ENCODE measurements at regions not wholly inside any gene's neighbourhood (a gene's known extent, or its start where the extent isn't known, plus 50 kb on each side); places are given as distances from the start of the nearest gene placed in this dataset.
"Not testable (repeated sequence)": the region's sequence is repeated elsewhere in the genome, so short reads cannot be mapped to it uniquely, and the experiment has no call there.

- no peak for DNase-seq (ENCODE audit: low spot score)
Observed at GRCh38 chr9:31188496-31188895, 1195.9 kb upstream of the ACO1 start.

DNA sequence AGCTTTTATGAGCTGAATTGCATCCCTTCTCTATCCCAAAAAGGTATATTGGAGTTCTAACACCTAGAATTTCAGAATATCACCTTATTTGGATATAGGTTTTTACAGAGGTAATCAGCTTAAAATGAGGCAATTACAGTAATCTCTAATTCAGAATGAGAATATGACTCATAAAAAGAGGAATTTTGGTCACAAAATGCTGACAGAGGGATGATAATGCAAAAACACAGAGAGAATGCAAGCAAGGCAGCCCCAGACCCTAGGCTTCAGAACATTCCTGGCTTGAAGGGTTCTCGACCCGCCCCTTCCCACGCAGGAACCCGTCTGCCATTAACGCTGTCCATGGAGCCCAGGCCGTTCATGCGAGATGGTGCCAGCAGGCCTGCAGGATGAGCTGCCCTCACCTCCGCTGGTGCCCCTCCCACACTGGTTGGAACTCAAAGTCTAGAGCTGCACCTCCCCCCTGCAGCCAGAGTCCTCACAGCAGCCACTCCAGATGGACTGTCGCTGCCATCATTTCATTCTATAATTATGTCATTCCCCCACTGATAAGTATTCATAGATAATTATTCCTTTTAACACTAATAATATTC lies 1173.4 kb upstream of the ACO1 start:
- no peak for DNase-seq (ENCODE audit: low spot score)

- not testable (repeated sequence) for DNase-seq (ENCODE audit: low spot score)
Observed at GRCh38 chr9:31229976-31230375, 1154.5 kb upstream of the ACO1 start.

- DNase-seq (ENCODE audit: low spot score), result no peak
Observed at GRCh38 chr9:31232485-31232884, 1152.0 kb upstream of the ACO1 start.

- DNase-seq (ENCODE audit: low spot score), result no peak
Observed at GRCh38 chr9:31236344-31236743, 1148.1 kb upstream of the ACO1 start.

DNA sequence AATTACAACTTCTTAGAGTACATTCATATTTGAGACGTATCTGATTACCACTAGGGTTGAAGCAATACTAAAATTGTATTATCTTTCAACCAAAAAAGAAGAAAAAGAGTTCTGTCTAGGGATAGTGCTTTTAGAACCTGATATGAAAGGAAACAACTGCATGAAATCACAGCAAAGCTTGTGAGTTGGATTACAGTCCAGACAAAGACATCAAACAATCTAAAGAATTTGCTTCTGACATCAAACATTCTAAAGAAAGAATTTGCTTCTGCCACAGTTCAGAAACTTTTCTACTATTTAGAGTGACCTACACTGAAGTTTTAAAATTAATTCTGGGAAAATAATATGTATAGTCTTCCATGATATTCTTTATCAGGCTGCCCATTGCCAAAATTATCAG lies 1141.1 kb upstream of the ACO1 start:
- DNase-seq (ENCODE audit: low spot score), result no peak

DNA sequence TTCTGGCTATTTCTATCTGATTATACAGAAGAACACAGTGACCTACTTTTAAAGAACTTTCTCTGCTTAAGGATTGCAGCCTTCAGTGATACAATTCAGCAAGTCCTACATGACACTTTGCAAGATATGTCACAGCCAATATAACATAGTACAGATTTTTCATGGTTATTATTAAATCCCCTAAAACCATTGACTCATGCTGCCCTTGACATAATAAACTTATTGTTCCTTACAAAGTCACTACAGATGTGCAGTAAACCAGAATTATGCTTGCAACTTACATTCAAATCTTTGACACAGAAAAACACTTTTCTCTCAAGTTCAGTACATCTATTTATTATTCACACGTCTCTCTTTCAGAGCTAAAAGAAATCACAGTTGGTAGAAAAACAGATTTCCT lies 1136.3 kb upstream of the ACO1 start:
- no peak for DNase-seq (ENCODE audit: low spot score)

DNA sequence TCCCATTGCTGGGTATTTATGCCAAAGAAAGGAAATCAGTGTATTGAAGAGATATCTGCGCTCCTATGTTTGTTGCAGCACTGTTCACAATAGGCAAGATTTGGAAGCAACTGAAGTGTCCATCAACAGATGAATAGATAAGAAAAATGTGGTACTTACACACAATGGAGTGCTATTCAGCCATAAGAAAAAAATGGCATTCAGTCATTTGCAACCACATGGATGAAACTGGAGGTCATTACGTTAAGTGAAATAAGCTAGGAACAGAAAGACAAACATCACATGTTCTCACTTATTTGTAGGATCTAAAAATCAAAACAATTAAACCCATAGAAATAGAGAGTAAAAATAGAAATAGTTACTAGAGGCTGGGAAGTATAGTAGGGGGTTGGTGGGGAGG lies 1133.1 kb upstream of the ACO1 start:
- DNase-seq (ENCODE audit: low spot score), result no peak

GRCh38 chr9:31253800-31254762 lies 1130.4 kb upstream of the ACO1 start:
- no peak for DNase-seq (ENCODE audit: low spot score)

DNA sequence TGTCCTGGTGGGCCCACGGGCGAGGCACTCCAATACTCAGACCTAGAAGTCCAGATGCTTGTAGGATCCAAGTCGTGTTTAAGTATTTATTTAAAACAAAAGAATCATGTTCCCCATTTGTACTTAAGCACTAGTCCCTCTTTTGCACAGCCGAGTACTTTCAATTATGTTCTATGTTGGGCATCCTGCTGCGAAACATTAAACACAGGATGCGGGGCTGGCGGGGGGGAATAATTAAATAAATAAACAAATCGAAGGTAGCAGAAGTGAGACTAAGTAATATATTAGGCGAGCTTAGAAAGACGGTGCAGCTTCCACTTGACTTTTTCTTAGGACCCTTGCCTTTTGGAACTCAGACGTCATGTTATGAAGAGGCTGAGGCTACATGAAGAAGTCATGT lies 1129.2 kb upstream of the ACO1 start:
- no peak for DNase-seq (ENCODE audit: low spot score)

DNA sequence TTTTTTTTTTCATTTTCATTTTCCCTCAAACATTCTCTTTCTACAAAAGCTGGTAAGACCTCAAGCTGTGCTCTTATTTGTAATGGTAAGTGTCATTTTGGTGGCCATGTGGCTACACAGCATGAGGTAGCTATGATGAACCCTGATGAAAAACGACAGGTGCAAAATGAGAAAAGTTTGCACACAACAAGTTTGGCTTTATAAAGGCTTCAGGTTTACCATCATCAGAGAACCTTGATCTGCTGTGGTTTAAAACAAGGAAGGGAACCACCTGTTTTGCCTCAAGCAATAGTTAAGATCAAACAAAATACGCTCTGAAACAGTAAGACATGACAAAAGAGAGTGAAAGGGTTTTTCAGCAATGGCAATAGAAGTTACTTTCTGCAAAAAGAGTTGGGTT lies 1124.6 kb upstream of the ACO1 start:
- DNase-seq (ENCODE audit: low spot score), result no peak

DNA sequence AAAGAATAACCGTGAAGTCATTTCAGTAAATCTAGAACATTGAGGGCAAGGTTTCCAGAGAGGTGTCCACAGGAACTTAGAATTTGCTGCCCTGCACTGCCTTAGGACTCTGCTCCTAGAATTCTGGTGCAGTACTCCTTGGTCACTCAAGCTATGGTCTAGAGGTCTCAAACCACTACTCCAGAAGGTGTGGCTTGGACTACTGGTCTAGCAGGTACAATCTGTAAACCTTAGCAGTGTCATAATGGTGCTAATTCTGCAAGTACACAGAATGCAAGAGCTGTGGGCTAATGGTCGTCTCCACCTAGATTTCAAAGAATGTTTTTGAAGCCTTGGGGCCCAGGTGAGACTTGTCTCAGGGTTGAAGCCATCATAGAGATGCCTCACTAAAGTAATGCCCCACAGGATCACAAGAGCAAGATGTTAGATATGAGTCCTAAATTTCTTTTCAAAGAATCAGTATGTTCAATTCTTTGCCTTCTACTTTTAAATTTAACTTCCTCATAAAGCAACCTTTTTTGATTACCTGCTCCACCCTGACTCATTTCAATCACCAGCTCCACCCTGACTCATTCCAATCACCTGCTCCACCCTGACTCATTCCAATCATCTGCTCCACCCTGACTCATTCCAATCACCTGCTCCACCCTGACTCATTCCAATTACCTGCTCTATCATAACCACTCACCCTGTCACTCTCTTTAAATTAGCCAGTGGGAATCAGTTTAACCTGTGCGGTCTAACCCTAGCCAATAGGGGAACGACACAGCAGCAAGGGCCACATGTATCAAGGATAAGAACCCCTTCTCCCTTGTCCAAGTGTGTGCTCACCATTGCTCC lies 1111.8 kb upstream of the ACO1 start:
- DNase-seq (ENCODE audit: low spot score), result no peak

- DNase-seq (ENCODE audit: low spot score), result no peak
Observed at GRCh38 chr9:31275419-31275818, 1109.0 kb upstream of the ACO1 start.

- DNase-seq (ENCODE audit: low spot score), result no peak
Observed at GRCh38 chr9:31290731-31291130, 1093.7 kb upstream of the ACO1 start.

- DNase-seq (ENCODE audit: low spot score), result no peak
Observed at GRCh38 chr9:31302620-31303418, 1081.6 kb upstream of the ACO1 start.

- DNase-seq (ENCODE audit: low spot score), result no peak
Observed at GRCh38 chr9:31304576-31304975, 1079.9 kb upstream of the ACO1 start.

DNA sequence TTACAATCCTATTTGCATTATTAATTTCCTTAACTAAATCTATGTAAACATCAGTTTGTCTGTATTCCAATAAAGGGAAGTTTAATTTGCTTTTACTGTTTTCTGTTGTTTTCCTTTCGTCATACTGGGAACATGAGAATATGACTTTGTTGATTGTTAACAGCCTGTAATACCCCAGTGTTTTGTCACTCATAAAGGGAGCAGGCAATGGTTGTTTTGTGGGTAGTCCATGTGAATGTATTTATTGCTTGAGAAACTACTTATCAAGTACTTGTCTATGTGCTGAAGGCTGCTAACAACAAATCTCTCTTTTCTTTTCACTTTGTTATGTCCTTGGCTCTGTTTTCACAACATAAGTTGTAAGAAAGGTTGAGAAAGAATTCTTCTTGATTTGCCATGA lies 1070.2 kb upstream of the ACO1 start:
- DNase-seq (ENCODE audit: low spot score), result no peak

DNA sequence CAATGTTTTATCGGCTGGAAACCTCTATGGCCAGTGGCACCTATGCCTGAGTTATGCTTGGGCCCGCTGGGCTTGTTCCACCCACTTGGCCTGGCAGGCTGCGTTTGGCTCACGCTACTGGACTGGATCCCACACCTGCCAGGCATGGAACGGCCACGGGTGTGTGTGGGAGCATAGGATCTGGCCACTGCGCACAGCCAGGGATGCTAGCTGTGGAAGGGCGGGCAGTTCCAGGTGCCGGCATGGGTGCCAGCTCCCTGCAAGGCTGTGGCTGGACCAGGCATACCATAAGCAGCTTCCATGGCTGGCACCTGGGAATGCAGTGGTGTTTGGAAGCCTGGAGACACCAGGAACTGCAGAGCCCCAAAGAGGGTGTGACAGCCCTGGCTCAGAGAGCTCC lies 1063.9 kb upstream of the ACO1 start:
- DNase-seq (ENCODE audit: low spot score), result no peak

DNA sequence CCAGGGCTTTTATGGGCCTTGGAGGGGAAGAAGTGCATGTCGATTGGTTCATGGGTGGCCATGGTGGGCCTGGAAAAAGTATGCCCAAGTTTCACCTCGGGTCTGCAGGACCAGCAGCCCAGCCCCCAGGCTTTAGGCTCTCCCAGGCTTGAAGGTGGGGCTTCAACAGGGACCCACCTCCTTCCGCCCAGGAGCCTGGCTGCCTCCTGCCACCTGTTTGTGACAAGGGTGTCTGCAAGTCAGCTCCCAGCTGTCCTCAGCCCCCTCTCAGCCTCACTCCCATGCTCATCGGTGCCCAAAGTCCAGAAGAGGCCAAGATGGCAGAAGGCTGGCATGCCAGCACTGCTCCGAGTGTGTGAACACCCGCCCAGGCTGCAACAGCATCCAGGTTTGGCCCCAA lies 1063.2 kb upstream of the ACO1 start:
- DNase-seq (ENCODE audit: low spot score), result no peak

DNA sequence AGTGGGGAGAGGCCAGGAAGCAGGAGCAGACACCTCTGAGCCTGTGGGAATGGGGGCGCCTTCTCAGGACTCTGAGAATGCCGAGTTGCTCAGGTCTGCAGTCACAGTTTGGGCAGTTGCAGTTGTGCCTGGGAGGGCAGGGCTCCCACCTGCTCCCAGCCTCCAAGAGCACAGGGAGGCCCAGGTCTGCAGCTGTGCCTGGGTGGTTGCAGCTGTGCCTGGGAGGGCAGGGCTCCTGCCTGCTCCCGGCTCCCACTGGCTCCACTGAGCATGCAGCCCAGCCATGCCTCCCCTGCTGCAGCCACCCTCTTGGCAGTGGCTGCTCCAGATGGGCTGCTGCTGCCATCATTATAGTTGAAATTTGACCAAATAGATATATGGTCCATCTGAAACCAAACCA lies 1062.8 kb upstream of the ACO1 start:
- DNase-seq (ENCODE audit: low spot score), result no peak

DNA sequence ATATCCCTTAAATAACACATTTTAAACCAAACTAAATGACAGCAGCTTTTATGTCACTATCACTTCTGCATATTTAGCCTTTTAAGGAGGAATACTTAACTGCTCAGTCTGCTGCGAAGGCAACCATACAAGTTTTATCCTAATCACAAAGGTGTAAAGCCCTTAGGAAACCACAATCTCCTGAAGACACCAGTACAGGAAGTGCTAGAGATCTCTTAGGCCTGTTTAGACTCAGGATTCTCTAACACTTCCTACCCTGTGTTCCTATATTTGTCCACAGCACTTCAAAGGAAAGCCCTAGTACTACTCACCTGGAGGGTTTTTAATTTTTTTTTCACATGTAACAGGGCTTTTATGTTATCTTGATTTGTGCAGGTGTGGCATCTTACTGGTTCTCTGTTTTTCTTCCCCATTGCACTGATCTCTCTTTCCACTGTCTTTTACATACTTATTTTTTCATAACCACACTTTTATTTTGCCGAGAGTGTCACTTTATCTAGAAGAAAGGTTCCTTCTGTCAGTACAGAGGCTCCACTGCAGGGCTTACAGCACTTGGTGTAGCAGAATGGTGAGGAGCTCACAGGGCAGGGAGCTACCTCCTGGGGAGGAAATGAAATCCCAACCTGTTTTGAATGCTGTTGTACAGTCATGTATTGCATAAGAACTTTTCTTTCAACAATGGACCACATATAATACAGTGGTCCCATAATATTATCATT lies 1060.6 kb upstream of the ACO1 start:
- no peak for DNase-seq (ENCODE audit: low spot score)
